ENCODE measurements at regions not wholly inside any gene's neighbourhood (a gene's known extent, or its start where the extent isn't known, plus 50 kb on each side); places are given as distances from the start of the nearest gene placed in this dataset.

GRCh38 chr1:164948101-164948500, 389.1 kb downstream of the PBX1 start:
- DNase-seq (ENCODE audit: low read depth in 2 of 2) = no peak

GRCh38 chr1:164937291-164937690, 378.3 kb downstream of the PBX1 start:
- DNase-seq (ENCODE audit: low read depth in 2 of 2) = no peak

- DNase-seq (ENCODE audit: low read depth in 2 of 2) = no peak
Measured at GRCh38 chr1:164932580-164932979, 373.6 kb downstream of the PBX1 start.

GRCh38 chr1:164930833-164931232, 371.8 kb downstream of the PBX1 start:
- DNase-seq (ENCODE audit: low read depth in 2 of 2) = no peak

- DNase-seq (ENCODE audit: low read depth in 2 of 2) = no peak
Measured at GRCh38 chr1:164930241-164930640, 371.3 kb downstream of the PBX1 start.

GRCh38 chr1:164928232-164928812, 369.3 kb downstream of the PBX1 start:
- DNase-seq (ENCODE audit: low read depth in 2 of 2) = no peak

GRCh38 chr1:164926107-164926506, 367.1 kb downstream of the PBX1 start:
- no peak for DNase-seq (ENCODE audit: low read depth in 2 of 2)

GRCh38 chr1:164922585-164922984, 363.6 kb downstream of the PBX1 start:
- DNase-seq (ENCODE audit: low read depth in 2 of 2) = no peak

GRCh38 chr1:164921493-164921892, 362.5 kb downstream of the PBX1 start:
- no peak for DNase-seq (ENCODE audit: low read depth in 2 of 2)

GRCh38 chr1:164918140-164918539, 359.2 kb downstream of the PBX1 start:
- DNase-seq (ENCODE audit: low read depth in 2 of 2) = no peak

- DNase-seq (ENCODE audit: low read depth in 2 of 2) = no peak
Measured at GRCh38 chr1:164914208-164914607, 355.2 kb downstream of the PBX1 start.

GRCh38 chr1:164912290-164912689, 353.3 kb downstream of the PBX1 start:
- no peak for DNase-seq (ENCODE audit: low read depth in 2 of 2)

- DNase-seq (ENCODE audit: low read depth in 2 of 2) = no peak
Measured at GRCh38 chr1:164910671-164911070, 351.7 kb downstream of the PBX1 start.

GRCh38 chr1:164907666-164908065, 348.7 kb downstream of the PBX1 start:
- DNase-seq (ENCODE audit: low read depth in 2 of 2) = no peak

GRCh38 chr1:164905869-164906268, 346.9 kb downstream of the PBX1 start:
- no peak for DNase-seq (ENCODE audit: low read depth in 2 of 2)

- DNase-seq (ENCODE audit: low read depth in 2 of 2) = no peak
Measured at GRCh38 chr1:164902491-164902890, 343.5 kb downstream of the PBX1 start.
